Hepatocyte (in vitro differentiated cells): ENCODE measurements at regions not wholly inside any gene's neighbourhood (a gene's known extent, or its start where the extent isn't known, plus 50 kb on each side); places are given as distances from the start of the nearest gene placed in this dataset.

Experiments used
- DNase-seq: peaks from one replicate; pipeline ENCODE4 v3.0.0-alpha.2; 2016; ENCODE audit warnings: low spot score
- H2AFZ ChIP-seq: fragments of 200-600 bp; sonication (generic); 2 replicates; pipeline ENCODE4 v1.6.0; 2016; ENCODE audit warnings: antibody characterized with exemption, mild to moderate bottlenecking
- H3K27ac ChIP-seq: fragments of 200-600 bp; sonication (generic); 2 replicates; pipeline ENCODE4 v1.5.1; 2016; ENCODE audit warnings: mild to moderate bottlenecking
- H3K27me3 ChIP-seq: fragments of 200-600 bp; sonication (generic); 2 replicates; pipeline ENCODE4 v1.6.1; 2016
- H3K36me3 ChIP-seq: fragments of 200-600 bp; sonication (generic); replicated peaks from 2 replicates; pipeline ENCODE4 v1.5.1; 2016; ENCODE audit warnings: low read depth; ENCODE audit not compliant: insufficient read depth
- H3K4me1 ChIP-seq: fragments of 200-600 bp; sonication (generic); 2 replicates; pipeline ENCODE4 v1.5.1; 2016; ENCODE audit warnings: mild to moderate bottlenecking, moderate library complexity; ENCODE audit not compliant: insufficient read depth
- H3K4me2 ChIP-seq: fragments of 200-600 bp; sonication (generic); 2 replicates; pipeline ENCODE4 v1.6.0; 2016
- H3K4me3 ChIP-seq: fragments of 200-600 bp; sonication (generic); 2 replicates; pipeline ENCODE4 v1.5.1; 2016; ENCODE audit warnings: mild to moderate bottlenecking
- H3K79me2 ChIP-seq: fragments of 200-600 bp; sonication (generic); 2 replicates; pipeline ENCODE4 v1.6.0; 2017; ENCODE audit warnings: mild to moderate bottlenecking
- H3K9me2 ChIP-seq: fragments of 200-600 bp; sonication (generic); replicated peaks from 2 replicates; pipeline ENCODE4 v1.6.0; 2017; ENCODE audit warnings: mild to moderate bottlenecking; ENCODE audit not compliant: insufficient read depth
- H3K9me3 ChIP-seq: fragments of 200-600 bp; sonication (generic); 2 replicates; pipeline ENCODE4 v1.5.1; 2016; ENCODE audit warnings: low read depth, mild to moderate bottlenecking
- H4K20me1 ChIP-seq: fragments of 200-600 bp; sonication (generic); 2 replicates; pipeline ENCODE4 v1.6.0; 2016; ENCODE audit warnings: mild to moderate bottlenecking; ENCODE audit not compliant: insufficient read depth, poor library complexity, severe bottlenecking
- EZH2 ChIP-seq: fragments of 200-600 bp; sonication (generic); IDR thresholded peaks from 2 replicates; pipeline ENCODE4 v1.6.1; 2016; ENCODE audit warnings: antibody characterized with exemption, mild to moderate bottlenecking, borderline replicate concordance
- EZH2phosphoT487 ChIP-seq: fragments of 200-600 bp; sonication (generic); IDR thresholded peaks from one replicate; pipeline ENCODE4 v1.6.1; 2018; ENCODE audit warnings: antibody characterized with exemption, mild to moderate bottlenecking, low read depth, moderate library complexity; ENCODE audit not compliant: unreplicated experiment, severe bottlenecking
- whole genome bisulfite sequencing: methylation state at CpG from one replicate; pipeline ENCODE4 v1.1.6; 2016; ENCODE audit warnings: low lambda C conversion rate; ENCODE audit errors: missing lambda C conversion rate; 5-methylcytosine and 5-hydroxymethylcytosine counted together
- TF ChIP-seq, protein P1 (sequence below): fragments of 200-600 bp; sonication (generic); IDR thresholded peaks from 2 replicates; pipeline ENCODE4 v1.5.1; 2016; ENCODE audit warnings: antibody characterized with exemption, mild to moderate bottlenecking; ENCODE audit not compliant: poor library complexity

DNA sequence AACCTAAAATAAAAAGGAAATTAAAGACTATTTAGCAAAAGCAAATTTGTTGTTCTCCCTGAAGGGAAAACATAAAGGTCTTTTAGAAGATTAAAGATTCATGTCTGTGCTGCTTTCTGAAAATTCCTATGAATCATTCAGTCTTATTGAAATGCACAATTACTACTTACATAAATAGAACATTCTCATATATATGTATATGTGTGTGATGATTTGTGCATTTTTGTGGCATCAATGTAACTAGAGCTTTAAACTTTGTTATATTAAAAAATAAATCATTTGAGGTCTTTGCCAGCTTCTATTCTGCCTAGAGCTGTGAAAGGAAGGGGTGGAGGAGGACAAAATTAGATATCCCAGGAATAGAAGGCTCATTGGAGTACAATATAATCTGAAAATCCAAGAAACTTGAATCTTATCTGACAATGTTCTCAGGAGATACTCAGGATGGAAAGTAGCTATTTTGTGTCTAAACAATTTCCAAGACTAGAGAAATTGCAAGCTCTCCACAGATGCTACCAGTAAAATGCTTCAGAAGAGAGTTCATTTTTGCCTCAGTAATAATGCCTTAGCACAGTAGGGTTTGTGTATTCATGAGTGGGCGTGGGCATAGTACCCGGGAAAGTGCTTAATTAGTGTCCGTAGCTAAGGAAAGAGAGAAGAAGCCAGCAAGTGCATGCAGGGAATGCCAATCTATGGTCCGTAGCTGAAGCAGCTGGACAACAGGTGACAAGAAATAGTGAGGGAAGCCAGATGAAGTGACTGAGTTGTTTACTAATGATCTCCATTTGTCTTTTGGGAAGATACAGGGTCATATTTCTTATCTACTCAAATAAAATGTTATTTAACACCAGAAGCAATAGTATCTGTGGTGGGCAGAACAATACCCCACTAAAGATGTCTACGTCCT lies 395.5 kb upstream of the NBEA start:
- TF ChIP-seq EZH2phosphoT487 (no peak), EZH2 (no peak)
- TF ChIP-seq, protein P1, sequence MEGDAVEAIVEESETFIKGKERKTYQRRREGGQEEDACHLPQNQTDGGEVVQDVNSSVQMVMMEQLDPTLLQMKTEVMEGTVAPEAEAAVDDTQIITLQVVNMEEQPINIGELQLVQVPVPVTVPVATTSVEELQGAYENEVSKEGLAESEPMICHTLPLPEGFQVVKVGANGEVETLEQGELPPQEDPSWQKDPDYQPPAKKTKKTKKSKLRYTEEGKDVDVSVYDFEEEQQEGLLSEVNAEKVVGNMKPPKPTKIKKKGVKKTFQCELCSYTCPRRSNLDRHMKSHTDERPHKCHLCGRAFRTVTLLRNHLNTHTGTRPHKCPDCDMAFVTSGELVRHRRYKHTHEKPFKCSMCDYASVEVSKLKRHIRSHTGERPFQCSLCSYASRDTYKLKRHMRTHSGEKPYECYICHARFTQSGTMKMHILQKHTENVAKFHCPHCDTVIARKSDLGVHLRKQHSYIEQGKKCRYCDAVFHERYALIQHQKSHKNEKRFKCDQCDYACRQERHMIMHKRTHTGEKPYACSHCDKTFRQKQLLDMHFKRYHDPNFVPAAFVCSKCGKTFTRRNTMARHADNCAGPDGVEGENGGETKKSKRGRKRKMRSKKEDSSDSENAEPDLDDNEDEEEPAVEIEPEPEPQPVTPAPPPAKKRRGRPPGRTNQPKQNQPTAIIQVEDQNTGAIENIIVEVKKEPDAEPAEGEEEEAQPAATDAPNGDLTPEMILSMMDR: no peak

DNA sequence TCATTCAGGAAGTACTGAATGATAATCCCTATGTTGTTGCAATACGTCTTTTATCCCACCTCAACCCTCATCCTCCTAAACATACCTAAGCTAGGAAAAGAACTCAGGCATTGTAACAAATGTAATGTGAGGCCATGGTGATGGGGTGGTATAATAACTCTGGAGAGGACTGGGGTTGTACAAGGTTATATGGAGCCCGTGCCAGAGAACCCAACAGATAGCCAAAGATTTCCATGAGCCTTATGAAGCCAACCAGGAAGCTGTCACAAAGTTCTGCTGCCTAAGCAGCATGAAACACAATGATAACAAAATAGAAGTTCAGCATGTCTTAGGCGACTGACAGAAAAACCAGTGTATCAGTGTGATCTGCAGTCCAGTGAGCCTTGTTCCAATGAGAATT lies 394.1 kb upstream of the NBEA start:
- H3K27me3 ChIP-seq: no peaks in the 10 kb centered on the region
- no peaks in the 10 kb centered on the region for H3K4me1 ChIP-seq
- no peak overlapping the region for H3K27ac ChIP-seq
- TF ChIP-seq EZH2phosphoT487: no peak
- TF ChIP-seq EZH2: no peak
- TF ChIP-seq, protein P1: no peak
- DNase-seq: no peak
- H3K9me3 ChIP-seq: no peaks in the 10 kb centered on the region
- no peak overlapping the region for H3K4me3 ChIP-seq
- no peaks in the 10 kb centered on the region for H3K36me3 ChIP-seq
- WGBS: 95% methylated on average over 3 of the region's 3 CpGs
- H2AFZ ChIP-seq: no peak overlapping the region
- H3K79me2 ChIP-seq: no peaks in the 10 kb centered on the region
- H4K20me1 ChIP-seq: no peaks in the 10 kb centered on the region
- H3K4me2 ChIP-seq: no peak overlapping the region
- H3K9me2 ChIP-seq: no peaks in the 10 kb centered on the region

More for the DNA sequence above, 395.5 kb upstream of the NBEA start:
- Histone ChIP-seq H3K4me1 (no peaks in the 10 kb centered on the region), H3K27me3 (no peaks in the 10 kb centered on the region), H3K79me2 (no peaks in the 10 kb centered on the region), H2AFZ (no peak overlapping the region), H3K9me3 (no peaks in the 10 kb centered on the region), H3K27ac (no peak overlapping the region), H4K20me1 (no peaks in the 10 kb centered on the region), H3K4me3 (no peak overlapping the region), H3K36me3 (no peaks in the 10 kb centered on the region), H3K4me2 (no peak overlapping the region), H3K9me2 (no peaks in the 10 kb centered on the region)
- 74% methylated on average over 5 of the region's 5 CpGs for WGBS
- DNase-seq: no peak

DNA sequence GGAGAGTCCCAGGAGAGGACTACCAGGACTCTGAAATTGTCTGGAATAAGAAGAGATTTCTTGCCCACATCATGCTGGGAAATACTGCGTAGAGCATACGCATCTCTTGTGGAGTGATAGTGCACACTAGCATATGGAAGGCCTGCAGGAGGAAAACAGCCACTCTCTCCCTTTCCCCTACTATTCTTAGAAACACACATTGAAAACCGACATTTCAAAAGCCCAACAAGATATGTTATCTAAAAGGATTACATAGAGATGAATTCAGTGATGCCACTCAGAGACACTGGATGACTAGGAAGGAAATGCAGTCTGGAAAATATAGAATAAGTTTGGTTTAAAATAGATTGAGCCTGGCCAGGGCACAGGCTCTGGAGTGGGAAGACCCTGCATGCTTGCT lies 388.7 kb upstream of the NBEA start:
- 59% methylated on average over 3 of the region's 3 CpGs for WGBS
- H3K4me1 ChIP-seq: peaks cover 6% of the 10 kb centered on the region

More for the DNA sequence above, 388.7 kb upstream of the NBEA start:
- Histone ChIP-seq H3K9me3 (no peaks in the 10 kb centered on the region), H3K4me3 (no peak overlapping the region), H4K20me1 (no peaks in the 10 kb centered on the region), H3K27me3 (no peaks in the 10 kb centered on the region), H2AFZ (no peak overlapping the region), H3K27ac (no peak overlapping the region), H3K79me2 (no peaks in the 10 kb centered on the region), H3K36me3 (no peaks in the 10 kb centered on the region), H3K9me2 (no peaks in the 10 kb centered on the region), H3K4me2 (no peak overlapping the region)
- TF ChIP-seq EZH2: no peak
- TF ChIP-seq EZH2phosphoT487: no peak
- TF ChIP-seq, protein P1: no peak
- DNase-seq: no peak
